KMS-11 (cell line): ENCODE measurements at regions not wholly inside any gene's neighbourhood (a gene's known extent, or its start where the extent isn't known, plus 50 kb on each side); places are given as distances from the start of the nearest gene placed in this dataset.

ENCODE experiments used
- H2AFZ ChIP-seq: fragments of 200-600 bp; sonication (generic); 2 replicates; pipeline ENCODE4 v1.6.1; 2016; ENCODE audit warnings: antibody characterized with exemption, mixed run types, low read depth
- H3K27ac ChIP-seq: fragments of 200-600 bp; sonication (generic); 2 replicates; pipeline ENCODE4 v1.6.1; 2016; ENCODE audit warnings: mild to moderate bottlenecking, mixed run types
- H3K27me3 ChIP-seq: fragments of 200-600 bp; sonication (generic); 2 replicates; pipeline ENCODE4 v1.6.1; 2017; ENCODE audit warnings: mild to moderate bottlenecking, low read depth, mixed run types, moderate library complexity; ENCODE audit not compliant: insufficient read depth
- H3K36me3 ChIP-seq: fragments of 200-600 bp; sonication (generic); 2 replicates; pipeline ENCODE4 v1.6.1; 2017; ENCODE audit warnings: mild to moderate bottlenecking, mixed run types; ENCODE audit not compliant: insufficient read depth
- H3K4me1 ChIP-seq: fragments of 200-600 bp; sonication (generic); 2 replicates; pipeline ENCODE4 v1.6.1; 2016; ENCODE audit warnings: mild to moderate bottlenecking, low read depth, mixed run types; ENCODE audit not compliant: poor library complexity, severe bottlenecking
- H3K4me2 ChIP-seq: fragments of 200-600 bp; sonication (generic); 2 replicates; pipeline ENCODE4 v1.7.0; 2016; ENCODE audit warnings: mild to moderate bottlenecking, mixed run types
- H3K4me3 ChIP-seq: fragments of 200-600 bp; sonication (generic); IDR thresholded peaks from 2 replicates; pipeline ENCODE4 v1.6.1; 2017; ENCODE audit warnings: low read depth, low read length, mixed read lengths; ENCODE audit not compliant: insufficient read depth
- H3K79me2 ChIP-seq: fragments of 200-600 bp; sonication (generic); 2 replicates; pipeline ENCODE4 v1.6.1; 2016; ENCODE audit warnings: low read depth, mixed run types; ENCODE audit not compliant: insufficient read depth
- H3K9ac ChIP-seq: fragments of 200-600 bp; sonication (generic); 2 replicates; pipeline ENCODE4 v1.6.1; 2016; ENCODE audit warnings: mild to moderate bottlenecking, mixed run types
- H4K20me1 ChIP-seq: fragments of 200-600 bp; sonication (generic); 2 replicates; pipeline ENCODE4 v1.6.1; 2016; ENCODE audit warnings: mild to moderate bottlenecking, mixed run types; ENCODE audit not compliant: insufficient read depth
- CTCF ChIP-seq: fragments of 200-600 bp; sonication (generic); conservative IDR thresholded peaks from 2 replicates; pipeline ENCODE4 v1.6.1; 2017; ENCODE audit warnings: low read depth, mild to moderate bottlenecking, antibody characterized with exemption, low read length, moderate library complexity, mixed read lengths

GRCh38 chr14:27389402-27389801 is 791.6 kb upstream of the NOVA1 start:
- no peaks in the 10 kb centered on the region for H4K20me1 ChIP-seq
- H3K4me2 ChIP-seq, result no peak overlapping the region
- no peak overlapping the region for H3K9ac ChIP-seq
- H2AFZ ChIP-seq, result no peak overlapping the region
- no peak for TF ChIP-seq CTCF
- H3K4me1 ChIP-seq, result no peaks in the 10 kb centered on the region
- no peaks in the 10 kb centered on the region for H3K27me3 ChIP-seq
- no peaks in the 10 kb centered on the region for H3K79me2 ChIP-seq
- no peak overlapping the region for H3K27ac ChIP-seq
- H3K4me3 ChIP-seq, result no peak overlapping the region
- H3K36me3 ChIP-seq, result no peaks in the 10 kb centered on the region

GRCh38 chr14:27390155-27390554 is 792.3 kb upstream of the NOVA1 start:
- no peak overlapping the region for H3K4me2 ChIP-seq
- H3K27ac ChIP-seq, result no peak overlapping the region
- no peak for TF ChIP-seq CTCF
- H4K20me1 ChIP-seq, result no peaks in the 10 kb centered on the region
- H2AFZ ChIP-seq, result no peak overlapping the region
- H3K4me3 ChIP-seq, result no peak overlapping the region
- H3K79me2 ChIP-seq, result no peaks in the 10 kb centered on the region
- no peaks in the 10 kb centered on the region for H3K27me3 ChIP-seq
- no peaks in the 10 kb centered on the region for H3K36me3 ChIP-seq
- no peak overlapping the region for H3K9ac ChIP-seq
- no peaks in the 10 kb centered on the region for H3K4me1 ChIP-seq

GRCh38 chr14:27391331-27391730 is 793.5 kb upstream of the NOVA1 start:
- no peak overlapping the region for H3K9ac ChIP-seq
- H3K79me2 ChIP-seq, result no peaks in the 10 kb centered on the region
- no peaks in the 10 kb centered on the region for H3K4me1 ChIP-seq
- H4K20me1 ChIP-seq, result no peaks in the 10 kb centered on the region
- no peaks in the 10 kb centered on the region for H3K36me3 ChIP-seq
- no peak overlapping the region for H2AFZ ChIP-seq
- TF ChIP-seq CTCF, result no peak
- no peaks in the 10 kb centered on the region for H3K27me3 ChIP-seq
- no peak overlapping the region for H3K27ac ChIP-seq
- no peak overlapping the region for H3K4me3 ChIP-seq
- H3K4me2 ChIP-seq, result no peak overlapping the region

- H4K20me1 ChIP-seq, result no peaks in the 10 kb centered on the region
- no peak for TF ChIP-seq CTCF
- no peaks in the 10 kb centered on the region for H3K36me3 ChIP-seq
- no peaks in the 10 kb centered on the region for H3K79me2 ChIP-seq
- no peak overlapping the region for H3K9ac ChIP-seq
- no peak overlapping the region for H3K4me2 ChIP-seq
- H3K27me3 ChIP-seq, result no peaks in the 10 kb centered on the region
- no peak overlapping the region for H2AFZ ChIP-seq
- no peak overlapping the region for H3K27ac ChIP-seq
- H3K4me3 ChIP-seq, result no peak overlapping the region
- H3K4me1 ChIP-seq, result no peaks in the 10 kb centered on the region
Observed at GRCh38 chr14:27392153-27392552, 794.3 kb upstream of the NOVA1 start.

GRCh38 chr14:27409944-27410343 is 812.1 kb upstream of the NOVA1 start:
- H3K27ac ChIP-seq, result no peak overlapping the region
- no peaks in the 10 kb centered on the region for H3K27me3 ChIP-seq
- H3K36me3 ChIP-seq, result no peaks in the 10 kb centered on the region
- H3K4me2 ChIP-seq, result no peak overlapping the region
- no peak overlapping the region for H3K9ac ChIP-seq
- H3K79me2 ChIP-seq, result no peaks in the 10 kb centered on the region
- no peak overlapping the region for H3K4me3 ChIP-seq
- H2AFZ ChIP-seq, result no peak overlapping the region
- no peaks in the 10 kb centered on the region for H4K20me1 ChIP-seq
- H3K4me1 ChIP-seq, result no peaks in the 10 kb centered on the region
- no peak for TF ChIP-seq CTCF
